ENCODE measurements at regions not wholly inside any gene's neighbourhood (a gene's known extent, or its start where the extent isn't known, plus 50 kb on each side); places are given as distances from the start of the nearest gene placed in this dataset.

DNA sequence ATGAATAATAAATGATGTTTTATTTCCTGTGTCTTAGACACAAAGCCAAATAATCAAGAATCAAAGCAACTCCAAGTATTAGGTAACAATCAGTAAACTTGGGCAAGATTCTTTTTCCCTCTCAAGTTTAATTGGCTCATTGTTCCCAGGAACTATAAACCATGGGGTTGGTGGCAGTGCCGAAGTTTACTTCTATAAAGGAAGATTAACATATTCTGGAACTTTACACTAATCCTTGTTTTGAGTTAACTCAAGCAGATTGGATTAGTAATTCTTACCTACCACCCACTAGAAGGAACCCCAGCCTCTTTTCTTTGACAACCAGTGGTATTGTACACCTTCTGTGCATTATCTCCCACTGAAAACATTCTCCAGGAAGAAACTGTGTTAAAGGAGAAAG is 197.1 kb downstream of the EXOC5 start:
- TF ChIP-seq CTCF (IDR thresholded peaks at IDR 0.05) (no peak), POLR2A (IDR thresholded peaks at IDR 0.05) (no peak)
